Right atrium auricular region (tissue), 2 donors: ENCODE measurements at regions not wholly inside any gene's neighbourhood (a gene's known extent, or its start where the extent isn't known, plus 50 kb on each side); places are given as distances from the start of the nearest gene placed in this dataset.

ENCODE experiments used
- DNase-seq: peaks from one replicate; pipeline ENCODE4 v3.0.0-alpha.2; 2019; ENCODE audit warnings: low spot score
- H3K27ac ChIP-seq, 2 donors: fragments of 200-600 bp; sonication (generic); 1 replicate in 1 of 2; 2 replicates in 1 of 2; pipeline ENCODE4 v1.5.1; 2016 to 2019
- H3K27me3 ChIP-seq, 2 donors: fragments of 200-600 bp; sonication (generic); one replicate each; pipeline versions ENCODE4 v1.5.1 to v1.6.0; 2017 to 2019
- H3K36me3 ChIP-seq: fragments of 200-600 bp; sonication (generic); one replicate; pipeline ENCODE4 v1.5.1; 2016
- H3K4me1 ChIP-seq, 2 donors: fragments of 200-600 bp; sonication (generic); one replicate each; pipeline versions ENCODE4 v1.5.1 to v1.6.0; 2017 to 2019
- H3K4me3 ChIP-seq, 2 donors: fragments of 200-600 bp; sonication (generic); 1 replicate in 1 of 2; 2 replicates in 1 of 2; pipeline ENCODE4 v1.5.1; 2017 to 2019; ENCODE audit warnings: mild to moderate bottlenecking in 1 of 2, moderate library complexity in 1 of 2
- H3K9me3 ChIP-seq, 2 donors: fragments of 200-600 bp; sonication (generic); one replicate each; pipeline ENCODE4 v1.5.1; 2019
- TF ChIP-seq, protein P1 (sequence below), 2 donors: fragments of 200-600 bp; sonication (generic); IDR thresholded peaks; one replicate each; pipeline ENCODE4 v1.5.1; 2019; ENCODE audit warnings: antibody characterized with exemption in 2 of 2

DNA sequence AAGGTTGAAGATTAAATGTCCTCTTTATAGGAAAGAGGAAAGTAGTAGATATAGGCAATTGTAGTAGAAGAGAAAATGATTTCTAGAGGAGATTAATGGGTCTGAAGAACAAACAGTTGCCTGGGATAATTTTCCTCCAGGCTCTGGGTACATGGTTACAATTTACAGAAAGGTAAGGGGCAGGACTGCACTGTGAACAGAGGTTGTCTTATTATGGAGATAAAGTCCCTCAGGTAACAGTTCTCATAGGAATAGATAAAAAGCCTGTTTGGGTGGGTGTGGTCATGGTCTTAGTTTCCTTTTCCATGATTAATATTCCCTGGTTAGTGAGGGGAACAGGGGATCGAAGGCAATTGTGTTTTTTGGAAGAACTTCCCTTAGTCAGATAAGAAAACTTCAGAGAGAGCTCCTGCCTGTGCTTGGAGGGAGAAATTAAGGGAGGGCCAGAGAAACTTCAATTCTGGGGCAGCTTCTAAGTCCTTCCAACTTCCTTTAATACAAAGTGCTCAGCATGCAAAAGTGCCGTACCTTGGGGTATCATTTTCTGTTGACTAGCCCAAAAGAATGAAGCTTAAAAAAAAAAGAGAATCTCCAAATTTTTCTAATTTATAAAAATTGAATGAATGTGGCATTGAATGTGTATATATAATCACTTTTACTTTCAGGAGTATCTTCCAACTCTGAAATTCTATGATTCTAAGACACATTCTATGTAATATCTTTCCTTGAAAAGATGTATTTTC is 295.4 kb upstream of the USP25 start:
- no peak for DNase-seq
- Histone ChIP-seq H3K9me3 (no peaks in the 10 kb centered on the region), H3K4me3 (no peak overlapping the region), H3K27ac (no peak overlapping the region), H3K27me3 (no peaks in the 10 kb centered on the region), H3K36me3 (no peaks in the 10 kb centered on the region), H3K4me1 (peaks cover 0 to 13% of the 10 kb centered on the region in 2 donors)
- TF ChIP-seq, protein P1, sequence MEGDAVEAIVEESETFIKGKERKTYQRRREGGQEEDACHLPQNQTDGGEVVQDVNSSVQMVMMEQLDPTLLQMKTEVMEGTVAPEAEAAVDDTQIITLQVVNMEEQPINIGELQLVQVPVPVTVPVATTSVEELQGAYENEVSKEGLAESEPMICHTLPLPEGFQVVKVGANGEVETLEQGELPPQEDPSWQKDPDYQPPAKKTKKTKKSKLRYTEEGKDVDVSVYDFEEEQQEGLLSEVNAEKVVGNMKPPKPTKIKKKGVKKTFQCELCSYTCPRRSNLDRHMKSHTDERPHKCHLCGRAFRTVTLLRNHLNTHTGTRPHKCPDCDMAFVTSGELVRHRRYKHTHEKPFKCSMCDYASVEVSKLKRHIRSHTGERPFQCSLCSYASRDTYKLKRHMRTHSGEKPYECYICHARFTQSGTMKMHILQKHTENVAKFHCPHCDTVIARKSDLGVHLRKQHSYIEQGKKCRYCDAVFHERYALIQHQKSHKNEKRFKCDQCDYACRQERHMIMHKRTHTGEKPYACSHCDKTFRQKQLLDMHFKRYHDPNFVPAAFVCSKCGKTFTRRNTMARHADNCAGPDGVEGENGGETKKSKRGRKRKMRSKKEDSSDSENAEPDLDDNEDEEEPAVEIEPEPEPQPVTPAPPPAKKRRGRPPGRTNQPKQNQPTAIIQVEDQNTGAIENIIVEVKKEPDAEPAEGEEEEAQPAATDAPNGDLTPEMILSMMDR (IDR thresholded peaks at IDR 0.05), result no peak

DNA sequence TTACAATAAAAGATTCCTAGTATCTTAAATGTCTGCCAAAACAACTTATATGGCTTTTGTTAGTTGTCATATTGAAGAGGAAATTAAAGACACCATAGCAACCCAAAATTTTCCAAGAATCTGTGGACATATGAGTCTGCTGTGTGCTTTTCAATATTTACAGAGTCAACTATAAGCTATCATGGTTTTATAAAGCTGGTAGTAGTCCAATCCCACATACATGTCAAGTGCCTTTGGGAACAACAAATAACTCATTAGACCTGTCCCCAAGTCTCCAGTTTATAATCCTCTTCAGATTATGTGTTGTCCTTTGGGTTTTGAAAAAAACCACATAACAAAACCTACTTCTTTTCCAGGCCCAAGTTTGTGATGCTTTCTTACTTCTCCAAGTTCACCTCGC is 293.8 kb upstream of the USP25 start:
- TF ChIP-seq, protein P1 (IDR thresholded peaks at IDR 0.05), result no peak
- DNase-seq, result no peak
- Histone ChIP-seq H3K4me3 (no peak overlapping the region), H3K27me3 (no peaks in the 10 kb centered on the region), H3K9me3 (no peaks in the 10 kb centered on the region), H3K4me1 (peaks cover 0 to 2% of the 10 kb centered on the region in 2 donors), H3K36me3 (no peaks in the 10 kb centered on the region), H3K27ac (no peak overlapping the region)

DNA sequence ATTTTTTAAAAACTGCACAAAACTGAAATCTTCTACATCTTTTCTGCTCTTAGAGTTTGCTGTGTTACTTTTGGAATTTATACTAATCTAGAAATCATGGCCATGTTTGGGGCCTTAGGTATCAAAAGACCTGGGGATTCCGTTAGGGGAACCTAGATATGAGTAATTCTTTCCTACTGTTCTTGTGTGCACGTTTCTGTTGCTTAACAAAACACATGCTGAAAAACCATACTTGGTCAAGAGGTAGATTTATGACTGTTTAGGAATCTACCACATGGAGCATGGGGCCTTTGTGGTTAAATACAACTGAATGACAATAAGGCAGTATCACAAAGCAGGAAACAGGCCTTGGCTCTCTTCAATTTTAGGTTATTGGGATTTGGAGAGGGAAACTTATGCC is 291.9 kb upstream of the USP25 start:
- Histone ChIP-seq H3K27me3 (no peaks in the 10 kb centered on the region), H3K36me3 (no peaks in the 10 kb centered on the region), H3K4me3 (no peak overlapping the region), H3K27ac (no peak overlapping the region), H3K9me3 (no peaks in the 10 kb centered on the region), H3K4me1 (peaks cover 0 to 8% of the 10 kb centered on the region in 2 donors)
- TF ChIP-seq, protein P1 (IDR thresholded peaks at IDR 0.05), result no peak
- no peak for DNase-seq

DNA sequence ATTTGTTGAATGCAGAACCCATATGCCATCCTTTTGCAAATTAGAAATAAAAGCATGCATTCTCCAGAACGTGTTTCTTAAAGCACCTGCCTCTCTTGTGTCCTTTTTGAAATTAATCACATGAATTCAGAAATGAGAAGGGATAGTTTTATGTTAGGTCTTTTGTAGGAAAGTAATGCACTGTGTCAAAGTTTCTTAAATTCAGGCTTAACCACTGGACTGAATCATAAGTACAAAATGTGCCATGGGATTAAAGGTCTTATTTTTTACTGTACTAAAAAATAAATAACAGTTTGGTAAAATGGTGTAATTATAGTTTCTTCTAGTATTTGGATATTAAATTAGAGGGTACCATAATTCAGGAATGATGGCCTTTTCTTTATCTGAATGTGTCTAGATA is 290.1 kb upstream of the USP25 start:
- no peak overlapping the region for H3K27ac ChIP-seq
- H3K4me1 ChIP-seq, result peaks cover 0 to 13% of the 10 kb centered on the region in 2 donors
- no peak for DNase-seq
- H3K36me3 ChIP-seq, result no peaks in the 10 kb centered on the region
- H3K4me3 ChIP-seq, result no peak overlapping the region
- TF ChIP-seq, protein P1 (IDR thresholded peaks at IDR 0.05), result no peak
- no peaks in the 10 kb centered on the region for H3K9me3 ChIP-seq
- no peaks in the 10 kb centered on the region for H3K27me3 ChIP-seq

DNA sequence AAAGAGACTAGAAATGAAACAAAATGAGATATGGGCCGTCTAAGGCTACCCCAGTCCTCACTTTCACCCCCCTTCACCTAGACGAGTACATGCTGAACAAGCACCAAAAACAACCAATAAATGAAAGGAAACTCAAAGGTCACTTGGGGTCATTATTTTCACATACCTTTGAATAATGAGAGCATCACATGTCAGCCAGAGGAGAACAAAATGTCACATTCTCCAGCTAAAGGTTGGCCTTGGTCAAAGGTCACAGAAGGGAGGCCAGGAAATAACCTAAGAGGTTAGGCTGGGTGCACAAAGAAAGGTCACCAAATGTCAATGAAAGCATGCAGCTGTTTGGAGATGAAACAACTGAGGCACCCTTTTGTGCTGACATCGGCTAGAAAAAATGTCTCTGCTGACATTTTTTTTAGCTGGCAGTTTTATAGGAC is 288.7 kb upstream of the USP25 start:
- Histone ChIP-seq H3K27me3 (no peaks in the 10 kb centered on the region), H3K36me3 (no peaks in the 10 kb centered on the region), H3K4me3 (no peak overlapping the region), H3K4me1 (peaks cover 0 to 13% of the 10 kb centered on the region in 2 donors), H3K27ac (no peak overlapping the region), H3K9me3 (no peaks in the 10 kb centered on the region)
- DNase-seq, result no peak
- TF ChIP-seq, protein P1 (IDR thresholded peaks at IDR 0.05), result no peak

DNA sequence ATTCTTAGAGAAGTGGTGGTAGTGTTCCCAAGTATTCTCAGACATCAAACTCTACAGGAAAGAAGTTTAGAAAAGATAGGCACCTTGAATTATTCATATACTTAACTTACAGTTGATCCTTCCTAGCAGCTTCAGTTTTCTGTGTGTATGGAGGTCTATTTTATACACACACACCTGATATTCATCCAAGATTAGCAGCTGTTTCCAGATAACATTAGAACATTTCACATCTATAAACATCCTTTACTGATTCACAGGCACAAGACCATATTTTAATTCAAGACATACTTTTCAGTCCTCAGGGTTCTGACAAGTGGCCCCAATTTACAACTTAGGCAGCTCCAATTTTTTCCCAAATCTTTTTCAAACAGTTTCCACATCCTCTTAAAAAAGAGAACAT is 287.8 kb upstream of the USP25 start:
- H3K4me1 ChIP-seq, result peaks cover 0 to 13% of the 10 kb centered on the region in 2 donors
- TF ChIP-seq, protein P1 (IDR thresholded peaks at IDR 0.05), result no peak
- H3K27ac ChIP-seq, result no peak overlapping the region
- H3K27me3 ChIP-seq, result no peaks in the 10 kb centered on the region
- no peaks in the 10 kb centered on the region for H3K9me3 ChIP-seq
- no peaks in the 10 kb centered on the region for H3K36me3 ChIP-seq
- H3K4me3 ChIP-seq, result no peak overlapping the region
- DNase-seq, result no peak
